CD4-positive, alpha-beta memory T cell (primary cell): ENCODE measurements at regions not wholly inside any gene's neighbourhood (a gene's known extent, or its start where the extent isn't known, plus 50 kb on each side); places are given as distances from the start of the nearest gene placed in this dataset.

ENCODE experiments used
- CTCF ChIA-PET: fragments of 350-600 bp; sonication (Branson Sonifier 250); formaldehyde crosslinking; loops from one replicate; lab custom pipeline; 2021; ENCODE audit warnings: inconsistent platforms; ENCODE audit not compliant: partially characterized antibody; lab: Charles Lee
- POLR2A ChIA-PET: fragments of 350-600 bp; sonication (Branson Sonifier 250); formaldehyde crosslinking; loops from one replicate; lab custom pipeline; 2021; ENCODE audit not compliant: partially characterized antibody; lab: Charles Lee
- DNase-seq, 5 donors: peaks; one replicate each; pipeline versions ENCODE4 v3.0.0 to v3.0.0-alpha.2; 2020 to 2022; ENCODE audit warnings: mixed read lengths in 1 of 5
- H3K27ac ChIP-seq: one replicate; pipeline ENCODE4 v1.7.0; 2013; ENCODE audit warnings: low read depth, low read length
- H3K27me3 ChIP-seq: 2 replicates; pipeline ENCODE4 v1.7.0; 2013; ENCODE audit warnings: mild to moderate bottlenecking, low read length, moderate library complexity; ENCODE audit not compliant: insufficient read depth
- H3K36me3 ChIP-seq: 2 replicates; pipeline ENCODE4 v1.7.0; 2013; ENCODE audit warnings: mild to moderate bottlenecking, low read length, moderate library complexity; ENCODE audit not compliant: insufficient read depth
- H3K4me1 ChIP-seq: 2 replicates; pipeline ENCODE4 v1.7.0; 2013; ENCODE audit warnings: mild to moderate bottlenecking, low read length, moderate library complexity; ENCODE audit not compliant: insufficient read depth
- H3K4me3 ChIP-seq, 2 donors: one replicate each; pipeline ENCODE4 v1.7.0; 2013; ENCODE audit warnings: low read length in 2 of 2, mild to moderate bottlenecking in 1 of 2
- H3K9me3 ChIP-seq, 2 donors: one replicate each; pipeline ENCODE4 v1.7.0; 2013; ENCODE audit warnings: low read length in 2 of 2, control low read depth in 1 of 2; ENCODE audit not compliant: control insufficient read depth in 1 of 2
- H3K27ac Mint-ChIP-seq, 7 donors: one replicate each; pipeline ENCODE4 v1.8.0; 2020 to 2021; ENCODE audit warnings: mixed read lengths in 7 of 7, mild to moderate bottlenecking in 6 of 7, inconsistent platforms in 3 of 7, moderate library complexity in 3 of 7
- H3K27me3 Mint-ChIP-seq, 2 donors: one replicate each; pipeline ENCODE4 v1.8.0; 2020 to 2021; ENCODE audit warnings: mixed read lengths in 2 of 2
- H3K36me3 Mint-ChIP-seq, 2 donors: one replicate each; pipeline ENCODE4 v1.8.0; 2020 to 2021; ENCODE audit warnings: mixed read lengths in 2 of 2, inconsistent platforms in 1 of 2, mild to moderate bottlenecking in 1 of 2
- H3K4me1 Mint-ChIP-seq, 4 donors: one replicate each; pipeline ENCODE4 v1.8.0; 2020 to 2021; ENCODE audit warnings: mixed read lengths in 4 of 4, mild to moderate bottlenecking in 1 of 4
- H3K4me3 Mint-ChIP-seq, 8 donors: one replicate each; pipeline ENCODE4 v1.8.0; 2020 to 2021; ENCODE audit warnings: mixed read lengths in 8 of 8, mild to moderate bottlenecking in 7 of 8, moderate library complexity in 6 of 8, inconsistent platforms in 3 of 8
- H3K9me3 Mint-ChIP-seq, 8 donors: one replicate each; pipeline ENCODE4 v1.8.0; 2020 to 2021; ENCODE audit warnings: mixed read lengths in 8 of 8, mild to moderate bottlenecking in 5 of 8, inconsistent platforms in 3 of 8, moderate library complexity in 1 of 8
- intact Hi-C: fragments of 100-400 bp; cut with micrococcal nuclease; formaldehyde crosslinking; loops from one replicate; pipeline ENCODE4 v1.15.1; 2023

GRCh38 chr13:30151388-30151787 is 156.0 kb downstream of the KATNAL1 start:
- peaks cover 85% of the 10 kb centered on the region for H3K4me1 ChIP-seq
- peak overlapping the region; percentile 48 for H3K27ac ChIP-seq
- CTCF ChIA-PET: interaction anchor here (0.7 to 28.3 kb wide), 5 partner anchors 8 to 215 kb away, joined by 3 to 974 read pairs (median 4); no protein-coding TSS in a partner anchor

GRCh38 chr13:30149248-30149647 is 158.1 kb downstream of the KATNAL1 start:
- H3K36me3 Mint-ChIP-seq: peaks cover 9 to 14% of the 10 kb centered on the region in 2 donors
- peak overlapping the region; percentile 90 to 98 (median 96) for H3K27ac Mint-ChIP-seq
- no peak for DNase-seq
- no peaks in the 10 kb centered on the region for H3K27me3 ChIP-seq
- intact Hi-C loops: loop anchor here (5.0 to 10.0 kb wide), 3 partner anchors 223 to 896 kb away; partner anchors contain the start of gene USPL1
- POLR2A ChIA-PET: interaction anchor here (0.9 to 21.7 kb wide), 11 partner anchors 1 to 468 kb away, joined by 5 to 440 read pairs (median 12); partner anchors contain the start of genes HMGB1, UBL3 and USPL1
- H3K4me3 Mint-ChIP-seq: peak overlapping the region in 5 of 8 donors; percentile 70 to 88 (median 75)
- H3K9me3 ChIP-seq: no peaks in the 10 kb centered on the region
- CTCF ChIA-PET: interaction anchor here (4.5 to 28.3 kb wide), 3 partner anchors 8 to 213 kb away, joined by 11 to 974 read pairs (median 132); no protein-coding TSS in a partner anchor
- peak overlapping the region; percentile 3 to 12 for H3K4me3 ChIP-seq
- H3K4me1 Mint-ChIP-seq: peaks cover 80 to 98% (median 89%) of the 10 kb centered on the region in 4 donors
- no peaks in the 10 kb centered on the region for H3K27me3 Mint-ChIP-seq
- H3K9me3 Mint-ChIP-seq: peaks cover 0 to 12% (median 6%) of the 10 kb centered on the region in 8 donors
- peaks cover 94% of the 10 kb centered on the region for H3K4me1 ChIP-seq
- H3K36me3 ChIP-seq: no peaks in the 10 kb centered on the region
- peak overlapping the region; percentile 60 for H3K27ac ChIP-seq

More at GRCh38 chr13:30151388-30151787, 156.0 kb downstream of the KATNAL1 start:
- Mint-ChIP-seq H3K4me3 (peak overlapping the region in 7 of 8 donors; percentile 43 to 73 (median 60)), H3K4me1 (peaks cover 74 to 100% (median 90%) of the 10 kb centered on the region in 4 donors), H3K36me3 (peaks cover 0 to 4% of the 10 kb centered on the region in 2 donors), H3K27ac (peak overlapping the region; percentile 86 to 98 (median 94)), H3K9me3 (no peaks in the 10 kb centered on the region), H3K27me3 (no peaks in the 10 kb centered on the region)
- no peaks in the 10 kb centered on the region for H3K36me3 ChIP-seq
- H3K4me3 ChIP-seq: no peak overlapping the region
- peak in 3 of 5 donors; percentile 15 to 27 (median 22) for DNase-seq
- POLR2A ChIA-PET: interaction anchor here (1.0 to 19.6 kb wide), 6 partner anchors 12 to 466 kb away, joined by 3 to 440 read pairs (median 7); partner anchors contain the start of genes HMGB1, KATNAL1 and USPL1
- H3K27me3 ChIP-seq: no peaks in the 10 kb centered on the region
- intact Hi-C loops: no loop called here
- no peaks in the 10 kb centered on the region for H3K9me3 ChIP-seq

GRCh38 chr13:30148786-30149185 is 158.6 kb downstream of the KATNAL1 start:
- intact Hi-C loops: loop anchor here (1.0 to 10.0 kb wide), 6 partner anchors 10 to 896 kb away; partner anchors contain the start of gene USPL1
- POLR2A ChIA-PET: interaction anchor here (0.6 to 21.7 kb wide), 14 partner anchors 1 to 469 kb away, joined by 3 to 440 read pairs (median 8); partner anchors contain the start of genes HMGB1, KATNAL1, UBL3 and USPL1
- CTCF ChIA-PET: interaction anchor here (4.5 to 28.3 kb wide), 3 partner anchors 9 to 212 kb away, joined by 11 to 974 read pairs (median 132); no protein-coding TSS in a partner anchor
- Histone ChIP-seq H3K4me1 (peaks cover 98% of the 10 kb centered on the region), H3K4me3 (peak overlapping the region; percentile 3 to 12), H3K27me3 (no peaks in the 10 kb centered on the region), H3K9me3 (peaks cover 0 to 4% of the 10 kb centered on the region in 2 donors), H3K27ac (peak overlapping the region; percentile 60), H3K36me3 (no peaks in the 10 kb centered on the region)
- Mint-ChIP-seq H3K27me3 (no peaks in the 10 kb centered on the region), H3K9me3 (peaks cover 0 to 17% (median 9%) of the 10 kb centered on the region in 8 donors), H3K4me3 (peak overlapping the region in 7 of 8 donors; percentile 49 to 88 (median 75)), H3K27ac (peak overlapping the region; percentile 90 to 97 (median 93)), H3K36me3 (peaks cover 9 to 15% of the 10 kb centered on the region in 2 donors), H3K4me1 (peaks cover 78 to 100% (median 91%) of the 10 kb centered on the region in 4 donors)
- DNase-seq: no peak

- intact Hi-C loops: loop anchor here (1.0 to 10.0 kb wide), 6 partner anchors 10 to 897 kb away; partner anchors contain the start of gene USPL1
- CTCF ChIA-PET: interaction anchor here (0.9 to 28.3 kb wide), 6 partner anchors 9 to 675 kb away, joined by 3 to 974 read pairs (median 7); no protein-coding TSS in a partner anchor
- H3K4me1 Mint-ChIP-seq: peaks cover 79 to 100% (median 93%) of the 10 kb centered on the region in 4 donors
These were observed 159.1 kb downstream of the KATNAL1 start for GRCh38 chr13:30148171-30148754.

GRCh38 chr13:30147421-30147820 is 159.9 kb downstream of the KATNAL1 start:
- no peaks in the 10 kb centered on the region for H3K36me3 ChIP-seq
- Mint-ChIP-seq H3K4me3 (peak overlapping the region in 7 of 8 donors; percentile 70 to 88 (median 75)), H3K27me3 (no peaks in the 10 kb centered on the region), H3K4me1 (peaks cover 77 to 99% (median 92%) of the 10 kb centered on the region in 4 donors), H3K9me3 (peaks cover 0 to 17% (median 10%) of the 10 kb centered on the region in 8 donors), H3K27ac (peak overlapping the region; percentile 90 to 97 (median 93)), H3K36me3 (peaks cover 9 to 17% of the 10 kb centered on the region in 2 donors)
- H3K4me1 ChIP-seq: peaks cover 99% of the 10 kb centered on the region
- peak overlapping the region; percentile 60 for H3K27ac ChIP-seq
- intact Hi-C loops: loop anchor here (5.0 to 10.0 kb wide), 3 partner anchors 225 to 897 kb away; partner anchors contain the start of gene USPL1
- H3K9me3 ChIP-seq: peaks cover 0 to 6% of the 10 kb centered on the region in 2 donors
- POLR2A ChIA-PET: interaction anchor here (0.6 to 21.7 kb wide), 17 partner anchors 3 to 426 kb away, joined by 3 to 440 read pairs (median 7); partner anchors contain the start of genes HMGB1, KATNAL1 and UBL3
- CTCF ChIA-PET: interaction anchor here (1.0 to 28.3 kb wide), 6 partner anchors 10 to 674 kb away, joined by 3 to 974 read pairs (median 7); no protein-coding TSS in a partner anchor
- H3K4me3 ChIP-seq: peak overlapping the region in 1 of 2 donors; percentile 31
- no peaks in the 10 kb centered on the region for H3K27me3 ChIP-seq
- DNase-seq: no peak

More at GRCh38 chr13:30148171-30148754, 159.1 kb downstream of the KATNAL1 start:
- Mint-ChIP-seq H3K27me3 (no peaks in the 10 kb centered on the region), H3K36me3 (peaks cover 9 to 15% of the 10 kb centered on the region in 2 donors), H3K9me3 (peaks cover 0 to 17% (median 10%) of the 10 kb centered on the region in 8 donors), H3K4me3 (peak overlapping the region in 7 of 8 donors; percentile 70 to 88 (median 75)), H3K27ac (peak overlapping the region; percentile 90 to 97 (median 93))
- no peaks in the 10 kb centered on the region for H3K36me3 ChIP-seq
- POLR2A ChIA-PET: interaction anchor here (0.6 to 21.7 kb wide), 17 partner anchors 2 to 469 kb away, joined by 3 to 440 read pairs (median 7); partner anchors contain the start of genes HMGB1, KATNAL1 and UBL3
- DNase-seq: peak; percentile 73 to 81 (median 80)
- peaks cover 99% of the 10 kb centered on the region for H3K4me1 ChIP-seq
- peaks cover 0 to 6% of the 10 kb centered on the region in 2 donors for H3K9me3 ChIP-seq
- peak overlapping the region; percentile 60 for H3K27ac ChIP-seq
- no peaks in the 10 kb centered on the region for H3K27me3 ChIP-seq
- H3K4me3 ChIP-seq: peak overlapping the region in 1 of 2 donors; percentile 31

GRCh38 chr13:30147015-30147414 is 160.3 kb downstream of the KATNAL1 start:
- Mint-ChIP-seq H3K9me3 (peaks cover 0 to 17% (median 10%) of the 10 kb centered on the region in 8 donors), H3K36me3 (peaks cover 9 to 17% of the 10 kb centered on the region in 2 donors), H3K27ac (peak overlapping the region; percentile 90 to 97 (median 93)), H3K4me3 (peak overlapping the region in 7 of 8 donors; percentile 39 to 88 (median 75)), H3K27me3 (no peaks in the 10 kb centered on the region), H3K4me1 (peaks cover 77 to 99% (median 92%) of the 10 kb centered on the region in 4 donors)
- Histone ChIP-seq H3K4me3 (no peak overlapping the region), H3K27ac (peak overlapping the region; percentile 60), H3K9me3 (peaks cover 0 to 6% of the 10 kb centered on the region in 2 donors), H3K36me3 (no peaks in the 10 kb centered on the region), H3K27me3 (no peaks in the 10 kb centered on the region), H3K4me1 (peaks cover 99% of the 10 kb centered on the region)
- CTCF ChIA-PET: interaction anchor here (0.7 to 28.3 kb wide), 8 partner anchors 10 to 579 kb away, joined by 3 to 974 read pairs (median 6); no protein-coding TSS in a partner anchor
- intact Hi-C loops: loop anchor here (5.0 to 10.0 kb wide), 3 partner anchors 225 to 898 kb away; partner anchors contain the start of gene USPL1
- POLR2A ChIA-PET: interaction anchor here (0.6 to 21.7 kb wide), 14 partner anchors 3 to 427 kb away, joined by 3 to 440 read pairs (median 4); partner anchors contain the start of gene HMGB1
- DNase-seq: no peak
